NB4 (cell line): ENCODE measurements at regions not wholly inside any gene's neighbourhood (a gene's known extent, or its start where the extent isn't known, plus 50 kb on each side); places are given as distances from the start of the nearest gene placed in this dataset.

Source experiments
- CTCF ChIP-seq: IDR thresholded peaks from one replicate; pipeline ENCODE4 v1.5.1; 2012; ENCODE audit warnings: low read depth, low read length
- POLR2A ChIP-seq: IDR thresholded peaks from 2 replicates; pipeline ENCODE4 v1.6.1; 2011; ENCODE audit warnings: mild to moderate bottlenecking; ENCODE audit not compliant: insufficient read length; ENCODE audit errors: extremely low read depth

GRCh38 chr2:52916981-52917380 is 850.6 kb upstream of the CHAC2 start:
- TF ChIP-seq CTCF (no peak), POLR2A (no peak)
